ENCODE measurements at regions not wholly inside any gene's neighbourhood (a gene's known extent, or its start where the extent isn't known, plus 50 kb on each side); places are given as distances from the start of the nearest gene placed in this dataset.
"Not testable (repeated sequence)": the region's sequence is repeated elsewhere in the genome, so short reads cannot be mapped to it uniquely, and the experiment has no call there.

- TF ChIP-seq CTCF (IDR thresholded peaks at IDR 0.05; ENCODE audit: insufficient read depth, low read length, missing control alignments): no peak
- ChIA-PET POLR2A (no interaction called here), CTCF (no interaction called here)
- DNase-seq (ENCODE audit: low read depth, low spot score): no peak
- no peak overlapping the region for H3K4me3 ChIP-seq (ENCODE audit: low read depth, low read length)
These were observed 155.6 kb upstream of the CNTNAP4 start for GRCh38 chr16:76121636-76122035.

GRCh38 chr16:76123966-76124365 is 153.2 kb upstream of the CNTNAP4 start:
- ChIA-PET POLR2A (no interaction called here), CTCF (no interaction called here)
- DNase-seq (ENCODE audit: low read depth, low spot score): no peak
- H3K4me3 ChIP-seq (ENCODE audit: low read depth, low read length): no peak overlapping the region
- TF ChIP-seq CTCF (IDR thresholded peaks at IDR 0.05; ENCODE audit: insufficient read depth, low read length, missing control alignments): no peak

GRCh38 chr16:76125871-76126270 is 151.3 kb upstream of the CNTNAP4 start:
- no peak overlapping the region for H3K4me3 ChIP-seq (ENCODE audit: low read depth, low read length)
- no peak for DNase-seq (ENCODE audit: low read depth, low spot score)
- CTCF ChIA-PET: no interaction called here
- TF ChIP-seq CTCF (IDR thresholded peaks at IDR 0.05; ENCODE audit: insufficient read depth, low read length, missing control alignments): no peak
- POLR2A ChIA-PET: no interaction called here

GRCh38 chr16:76138056-76138455 is 139.1 kb upstream of the CNTNAP4 start:
- POLR2A ChIA-PET; DNase-seq (ENCODE audit: low read depth, low spot score); CTCF ChIA-PET; H3K4me3 ChIP-seq (ENCODE audit: low read depth, low read length): not testable (repeated sequence)

- DNase-seq (ENCODE audit: low read depth, low spot score): no peak
- no peak overlapping the region for H3K4me3 ChIP-seq (ENCODE audit: low read depth, low read length)
- ChIA-PET POLR2A (no interaction called here), CTCF (no interaction called here)
- no peak for TF ChIP-seq CTCF (IDR thresholded peaks at IDR 0.05; ENCODE audit: insufficient read depth, low read length, missing control alignments)
These were observed 119.6 kb upstream of the CNTNAP4 start for GRCh38 chr16:76157629-76158028.

GRCh38 chr16:76162046-76162445 is 115.2 kb upstream of the CNTNAP4 start:
- H3K4me3 ChIP-seq (ENCODE audit: low read depth, low read length): no peak overlapping the region
- ChIA-PET CTCF (no interaction called here), POLR2A (no interaction called here)
- no peak for TF ChIP-seq CTCF (IDR thresholded peaks at IDR 0.05; ENCODE audit: insufficient read depth, low read length, missing control alignments)
- no peak for DNase-seq (ENCODE audit: low read depth, low spot score)

GRCh38 chr16:76164970-76165558 is 112.1 kb upstream of the CNTNAP4 start:
- POLR2A ChIA-PET: no interaction called here
- no peak overlapping the region for H3K4me3 ChIP-seq (ENCODE audit: low read depth, low read length)
- CTCF ChIA-PET: no interaction called here
- no peak for DNase-seq (ENCODE audit: low read depth, low spot score)
- TF ChIP-seq CTCF (IDR thresholded peaks at IDR 0.05; ENCODE audit: insufficient read depth, low read length, missing control alignments): no peak

All from AG04449 (cell line).